ENCODE measurements at regions not wholly inside any gene's neighbourhood (a gene's known extent, or its start where the extent isn't known, plus 50 kb on each side); places are given as distances from the start of the nearest gene placed in this dataset.

DNA sequence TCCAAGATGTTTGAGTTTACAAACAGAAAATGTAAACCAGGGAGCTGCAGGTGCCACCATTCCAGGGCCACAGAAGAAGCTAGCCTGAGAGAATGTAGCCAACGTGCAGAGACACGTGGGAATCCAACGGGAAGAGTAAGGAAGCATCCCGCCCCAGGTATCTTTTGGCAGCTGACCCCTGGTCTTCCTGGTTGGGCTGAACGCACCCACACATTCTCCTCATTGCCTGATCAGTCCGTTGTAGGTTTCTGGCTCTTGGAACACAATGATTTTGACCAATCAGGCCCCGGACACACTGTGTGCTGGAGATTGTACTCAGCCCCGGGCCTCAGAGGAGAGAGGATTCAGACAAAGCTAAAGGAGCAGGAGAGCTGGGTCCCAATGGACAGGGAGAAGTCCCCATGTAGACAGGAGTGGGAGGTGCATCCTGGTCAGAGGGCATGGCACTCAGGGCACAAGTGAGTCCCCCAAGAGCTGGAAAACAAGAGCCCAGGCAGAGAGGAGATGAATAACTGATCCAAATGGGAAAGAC lies 102.3 kb downstream of the TPRA1 start:
- TF ChIP-seq, protein P1, sequence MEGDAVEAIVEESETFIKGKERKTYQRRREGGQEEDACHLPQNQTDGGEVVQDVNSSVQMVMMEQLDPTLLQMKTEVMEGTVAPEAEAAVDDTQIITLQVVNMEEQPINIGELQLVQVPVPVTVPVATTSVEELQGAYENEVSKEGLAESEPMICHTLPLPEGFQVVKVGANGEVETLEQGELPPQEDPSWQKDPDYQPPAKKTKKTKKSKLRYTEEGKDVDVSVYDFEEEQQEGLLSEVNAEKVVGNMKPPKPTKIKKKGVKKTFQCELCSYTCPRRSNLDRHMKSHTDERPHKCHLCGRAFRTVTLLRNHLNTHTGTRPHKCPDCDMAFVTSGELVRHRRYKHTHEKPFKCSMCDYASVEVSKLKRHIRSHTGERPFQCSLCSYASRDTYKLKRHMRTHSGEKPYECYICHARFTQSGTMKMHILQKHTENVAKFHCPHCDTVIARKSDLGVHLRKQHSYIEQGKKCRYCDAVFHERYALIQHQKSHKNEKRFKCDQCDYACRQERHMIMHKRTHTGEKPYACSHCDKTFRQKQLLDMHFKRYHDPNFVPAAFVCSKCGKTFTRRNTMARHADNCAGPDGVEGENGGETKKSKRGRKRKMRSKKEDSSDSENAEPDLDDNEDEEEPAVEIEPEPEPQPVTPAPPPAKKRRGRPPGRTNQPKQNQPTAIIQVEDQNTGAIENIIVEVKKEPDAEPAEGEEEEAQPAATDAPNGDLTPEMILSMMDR (IDR thresholded peaks at IDR 0.05; ENCODE audit: extremely low read depth, missing control alignments), result no peak

DNA sequence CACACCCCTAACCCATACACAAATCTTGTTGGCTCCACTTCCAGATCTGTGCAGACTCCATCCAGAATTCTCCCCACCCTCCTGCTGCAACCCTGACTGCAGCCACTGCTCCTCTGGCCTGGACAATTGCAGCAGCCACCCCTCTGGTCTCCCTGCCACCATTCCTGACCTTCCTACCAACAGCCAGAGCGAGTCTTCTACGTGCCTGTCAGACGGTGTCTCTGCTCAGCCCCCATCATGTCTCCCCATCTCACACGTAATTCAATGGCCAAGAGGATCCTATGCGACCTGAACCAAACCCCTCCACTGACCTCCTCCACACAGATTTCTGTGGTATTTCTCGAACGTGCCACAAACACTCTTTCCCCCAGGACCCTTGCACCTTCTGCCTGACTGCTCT lies 103.3 kb downstream of the TPRA1 start:
- DNase-seq (ENCODE audit: low spot score), result no peak
- TF ChIP-seq, protein P1 (IDR thresholded peaks at IDR 0.05; ENCODE audit: extremely low read depth, missing control alignments), result no peak

More for the DNA sequence above, 102.3 kb downstream of the TPRA1 start:
- no peak for DNase-seq (ENCODE audit: low spot score)

DNA sequence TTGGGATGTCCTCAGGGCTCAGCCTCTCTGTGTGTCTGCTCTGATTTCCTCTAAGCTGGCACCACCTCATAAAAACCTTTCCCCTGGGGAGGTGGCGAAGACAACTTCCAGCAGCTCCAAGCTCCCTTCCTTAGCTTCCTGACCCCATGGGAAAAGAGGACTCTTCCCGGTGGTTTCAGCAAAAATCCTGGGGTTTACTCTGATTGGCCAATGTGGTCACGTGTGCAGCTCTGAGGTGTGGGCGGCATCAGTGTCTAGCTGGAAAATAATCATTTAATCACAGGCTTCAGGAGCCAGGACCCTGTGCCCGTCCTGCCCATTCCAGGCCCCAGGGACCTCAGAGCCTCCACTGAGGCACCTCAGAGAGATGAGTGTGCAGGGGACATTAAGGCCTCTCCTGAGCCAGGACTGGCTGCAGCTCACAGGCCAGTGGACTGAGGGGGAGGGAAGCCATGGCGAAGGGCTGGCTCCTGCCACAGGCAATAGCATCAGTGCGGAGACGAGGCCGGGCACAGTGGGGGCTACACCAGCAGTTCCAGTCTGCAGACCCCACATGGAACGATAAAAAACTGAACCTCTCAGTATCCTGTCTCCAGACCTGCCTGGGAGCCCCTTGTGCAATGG lies 104.1 kb downstream of the TPRA1 start:
- no peak for DNase-seq (ENCODE audit: low spot score)
- TF ChIP-seq, protein P1 (IDR thresholded peaks at IDR 0.05; ENCODE audit: extremely low read depth, missing control alignments), result no peak

DNA sequence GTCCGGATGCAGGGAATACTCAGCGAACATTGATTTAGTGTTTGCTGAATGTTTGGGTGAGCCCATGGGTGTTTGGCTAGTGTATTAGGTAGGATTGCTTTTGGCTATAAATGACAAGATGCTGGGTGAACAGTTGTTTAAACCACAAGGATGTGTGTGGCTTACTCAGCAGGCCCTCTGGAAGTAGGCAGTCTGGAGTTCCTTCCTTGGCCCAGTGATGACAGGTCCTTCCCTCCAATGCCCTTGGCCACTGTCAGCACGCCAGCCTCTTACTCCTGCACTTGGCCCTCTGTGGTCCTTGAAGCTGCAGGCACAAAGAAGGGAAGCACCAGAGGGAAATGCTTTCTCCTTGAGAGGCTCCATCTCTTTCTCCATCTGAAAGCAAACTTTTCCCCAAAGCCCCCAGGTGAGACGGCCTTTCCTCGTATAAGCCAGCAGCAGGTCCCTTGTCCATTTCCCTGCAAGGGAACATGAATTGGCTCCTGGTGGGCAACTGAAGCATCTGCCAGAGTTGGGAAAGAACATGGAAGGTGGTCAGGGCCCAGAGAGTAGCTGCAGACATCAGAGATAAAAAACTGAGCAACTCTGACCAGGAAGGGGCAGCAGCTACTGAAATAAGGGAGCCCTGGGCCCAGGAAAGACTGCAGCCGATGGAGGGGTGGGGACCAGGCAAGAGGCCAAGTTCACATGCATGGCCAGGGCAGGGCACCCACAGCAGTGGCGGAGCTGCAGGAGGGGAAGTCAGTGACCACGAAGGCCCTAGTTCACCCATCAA lies 105.0 kb downstream of the TPRA1 start:
- no peak for DNase-seq (ENCODE audit: low spot score)
- TF ChIP-seq, protein P1 (IDR thresholded peaks at IDR 0.05; ENCODE audit: extremely low read depth, missing control alignments), result no peak

DNA sequence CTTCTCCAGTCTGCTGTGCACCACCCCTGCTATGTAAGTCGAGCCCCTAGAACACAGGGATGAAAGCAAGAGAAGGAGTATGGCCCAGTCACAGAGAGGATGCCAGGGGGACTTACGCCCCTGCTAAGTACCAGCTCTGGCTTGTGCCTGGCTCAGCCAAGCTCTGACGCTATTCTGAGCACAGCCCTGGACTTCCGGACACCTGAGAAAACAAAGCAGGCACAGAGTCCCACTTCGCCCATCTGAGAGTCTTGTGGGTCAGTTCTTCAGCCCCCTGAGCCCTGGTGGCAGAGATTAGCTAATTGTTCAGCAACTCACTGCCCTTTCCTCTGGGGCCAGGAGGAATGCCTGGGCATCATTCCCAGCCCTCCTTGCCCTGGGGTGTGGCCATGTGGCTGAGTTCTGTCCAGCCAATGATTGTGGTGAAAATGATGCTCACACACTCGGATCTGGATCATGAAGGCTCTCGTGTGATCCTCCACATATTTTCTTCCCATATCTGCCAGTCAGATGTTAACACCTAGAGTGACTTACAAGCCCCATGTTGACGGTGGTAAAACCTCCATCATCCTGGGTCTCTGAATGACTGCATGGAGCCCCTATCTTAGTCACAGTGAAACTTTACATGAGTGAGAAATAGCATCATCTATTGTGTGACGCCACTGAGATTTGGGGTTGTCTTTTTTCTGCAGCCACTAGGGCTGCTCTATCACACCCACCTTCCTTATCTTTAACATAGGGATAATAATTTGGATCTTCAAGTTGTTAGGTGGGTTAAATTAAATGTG lies 105.7 kb downstream of the TPRA1 start:
- TF ChIP-seq, protein P1 (IDR thresholded peaks at IDR 0.05; ENCODE audit: extremely low read depth, missing control alignments), result no peak
- no peak for DNase-seq (ENCODE audit: low spot score)

DNA sequence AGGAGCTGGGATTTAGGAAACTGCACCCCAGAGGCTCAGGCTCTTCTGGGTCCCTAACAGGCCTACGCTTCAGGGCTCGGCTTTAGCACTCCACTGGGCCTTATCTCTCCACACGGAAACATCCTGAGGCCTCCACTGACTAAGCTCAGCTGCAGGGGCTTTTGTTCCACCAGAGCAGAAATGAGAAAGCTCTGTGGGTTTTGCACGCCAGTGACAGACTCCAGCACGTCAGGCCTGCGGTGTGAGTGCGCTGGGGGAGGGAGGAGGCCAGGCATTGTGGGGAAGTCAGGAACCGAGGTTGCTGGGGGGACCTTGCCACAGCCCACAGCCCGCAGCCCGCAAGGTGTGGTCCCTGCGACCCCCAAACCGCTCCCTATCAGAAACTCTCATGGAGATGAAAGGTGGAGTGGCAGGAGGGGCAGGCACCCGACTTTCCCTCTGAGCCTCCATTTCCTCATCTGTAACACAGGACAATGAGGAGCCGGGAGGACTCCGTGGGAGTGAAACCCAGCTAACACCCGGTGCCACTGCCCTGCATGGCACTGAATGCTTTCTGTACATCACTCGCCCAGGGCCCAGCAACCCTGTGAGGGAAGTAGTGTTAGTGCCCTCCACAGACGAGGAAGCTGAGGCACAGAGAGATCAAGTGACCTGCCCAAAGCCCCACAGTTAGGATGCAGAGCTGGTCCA lies 106.5 kb downstream of the TPRA1 start:
- TF ChIP-seq, protein P1 (IDR thresholded peaks at IDR 0.05; ENCODE audit: extremely low read depth, missing control alignments), result no peak
- DNase-seq (ENCODE audit: low spot score), result peak; percentile 69

All from GM20000 (cell line).